Uterus (tissue), 3 donors: ENCODE measurements at regions not wholly inside any gene's neighbourhood (a gene's known extent, or its start where the extent isn't known, plus 50 kb on each side); places are given as distances from the start of the nearest gene placed in this dataset.

Experiments used
- DNase-seq, 2 donors: peaks; one replicate each; pipeline ENCODE4 v3.0.0-alpha.2; 2019 to 2020
- H3K27ac ChIP-seq, 2 donors: fragments of 200-600 bp; sonication (generic); 1 replicate in 1 of 2; 2 replicates in 1 of 2; pipeline ENCODE4 v1.5.1; 2016 to 2018
- H3K27me3 ChIP-seq, 2 donors: fragments of 200-600 bp; sonication (generic); one replicate each; pipeline ENCODE4 v1.5.1; 2018 to 2019; ENCODE audit warnings: control low read depth in 1 of 2
- H3K36me3 ChIP-seq, 2 donors: fragments of 200-600 bp; sonication (generic); one replicate each; pipeline ENCODE4 v1.5.1; 2019; ENCODE audit warnings: control low read depth in 1 of 2
- H3K4me1 ChIP-seq, 2 donors: fragments of 200-600 bp; sonication (generic); one replicate each; pipeline ENCODE4 v1.5.1; 2018 to 2019; ENCODE audit warnings: control low read depth in 1 of 2
- H3K4me3 ChIP-seq, 2 donors: fragments of 200-600 bp; sonication (generic); 1 replicate in 1 of 2; 2 replicates in 1 of 2; pipeline ENCODE4 v1.5.1; 2018 to 2019; ENCODE audit warnings: mild to moderate bottlenecking in 1 of 2
- H3K9me3 ChIP-seq, 2 donors: fragments of 200-600 bp; sonication (generic); one replicate each; pipeline ENCODE4 v1.5.1; 2019; ENCODE audit warnings: control low read depth in 1 of 2
- POLR2A ChIP-seq, 2 donors: fragments of 450-650 bp; IDR thresholded peaks; one replicate each; pipeline ENCODE4 v1.6.1; 2016; ENCODE audit warnings: antibody characterized with exemption in 2 of 2, mild to moderate bottlenecking in 1 of 2, moderate library complexity in 1 of 2
- intact Hi-C: fragments of 100-400 bp; cut with DNase I; formaldehyde crosslinking; loops from one replicate; pipeline ENCODE4 v1.15.1; 2023; ENCODE audit warnings: low total_unique reads
- TF ChIP-seq, protein P1 (sequence below), 4 experiments: fragments of 200-600 bp in 2 of 4; fragments of 450-650 bp in 2 of 4; sonication (generic) in 2 of 4; IDR thresholded peaks; one replicate each; pipeline ENCODE4 v1.5.1; 2016 to 2019; ENCODE audit warnings: antibody characterized with exemption in 4 of 4, mild to moderate bottlenecking in 2 of 4, moderate library complexity in 1 of 4
- donor health status: DM: yes; HTN: yes; CAD: no.

DNA sequence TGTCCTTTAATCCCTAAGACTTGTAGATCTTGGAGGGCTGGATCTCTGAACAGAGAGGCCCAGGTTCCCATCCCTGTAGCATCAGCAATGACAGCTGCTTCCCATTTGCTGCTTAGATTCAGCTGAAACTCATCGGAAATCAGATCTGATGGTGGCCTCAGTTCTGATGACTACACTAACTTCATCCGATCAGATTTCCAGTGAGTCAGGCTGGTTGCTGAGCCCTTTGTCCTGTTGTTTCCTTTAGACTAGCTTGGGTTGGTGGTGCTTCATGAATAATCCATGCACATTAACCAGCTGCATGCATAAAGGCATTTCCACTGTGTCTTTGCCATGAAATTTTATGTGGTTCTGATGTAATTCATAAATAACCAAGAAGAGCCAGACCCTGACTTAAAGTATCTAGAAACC, 195.2 kb upstream of the TUT7 start:
- TF ChIP-seq, protein P1, sequence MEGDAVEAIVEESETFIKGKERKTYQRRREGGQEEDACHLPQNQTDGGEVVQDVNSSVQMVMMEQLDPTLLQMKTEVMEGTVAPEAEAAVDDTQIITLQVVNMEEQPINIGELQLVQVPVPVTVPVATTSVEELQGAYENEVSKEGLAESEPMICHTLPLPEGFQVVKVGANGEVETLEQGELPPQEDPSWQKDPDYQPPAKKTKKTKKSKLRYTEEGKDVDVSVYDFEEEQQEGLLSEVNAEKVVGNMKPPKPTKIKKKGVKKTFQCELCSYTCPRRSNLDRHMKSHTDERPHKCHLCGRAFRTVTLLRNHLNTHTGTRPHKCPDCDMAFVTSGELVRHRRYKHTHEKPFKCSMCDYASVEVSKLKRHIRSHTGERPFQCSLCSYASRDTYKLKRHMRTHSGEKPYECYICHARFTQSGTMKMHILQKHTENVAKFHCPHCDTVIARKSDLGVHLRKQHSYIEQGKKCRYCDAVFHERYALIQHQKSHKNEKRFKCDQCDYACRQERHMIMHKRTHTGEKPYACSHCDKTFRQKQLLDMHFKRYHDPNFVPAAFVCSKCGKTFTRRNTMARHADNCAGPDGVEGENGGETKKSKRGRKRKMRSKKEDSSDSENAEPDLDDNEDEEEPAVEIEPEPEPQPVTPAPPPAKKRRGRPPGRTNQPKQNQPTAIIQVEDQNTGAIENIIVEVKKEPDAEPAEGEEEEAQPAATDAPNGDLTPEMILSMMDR (IDR thresholded peaks at IDR 0.05) = no peak
- no peak for TF ChIP-seq POLR2A (IDR thresholded peaks at IDR 0.05)
- Histone ChIP-seq H3K4me3 (no peak overlapping the region), H3K36me3 (no peaks in the 10 kb centered on the region), H3K4me1 (peaks cover 0 to 1% of the 10 kb centered on the region in 2 donors), H3K27me3 (no peaks in the 10 kb centered on the region), H3K27ac (no peak overlapping the region), H3K9me3 (no peaks in the 10 kb centered on the region)
- intact Hi-C loops = no loop called here
- DNase-seq = no peak

DNA sequence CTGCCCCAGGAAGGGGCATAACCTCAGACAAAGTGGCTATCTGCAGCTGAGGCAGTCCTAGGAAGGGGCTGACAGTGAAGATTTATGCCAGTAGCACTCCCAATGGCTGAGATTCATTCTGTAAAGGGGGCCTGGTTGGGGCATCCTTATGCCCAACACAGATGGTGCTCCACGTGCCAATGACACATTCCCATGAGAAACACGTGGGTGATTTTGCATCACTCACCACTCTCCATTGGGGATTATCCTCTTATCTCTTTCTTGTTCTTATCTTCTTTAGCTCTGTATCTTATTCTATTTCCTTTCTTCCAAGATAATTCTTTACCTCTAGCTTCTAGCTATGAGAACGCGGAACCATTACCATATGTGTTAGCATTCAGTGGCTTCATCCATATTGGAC, 194.0 kb upstream of the TUT7 start:
- H3K27ac ChIP-seq = no peak overlapping the region
- TF ChIP-seq, protein P1 (IDR thresholded peaks at IDR 0.05) = no peak
- no peak for TF ChIP-seq POLR2A (IDR thresholded peaks at IDR 0.05)
- intact Hi-C loops = no loop called here
- no peak for DNase-seq
- no peak overlapping the region for H3K4me3 ChIP-seq
- peaks cover 0 to 3% of the 10 kb centered on the region in 2 donors for H3K4me1 ChIP-seq
- H3K9me3 ChIP-seq = no peaks in the 10 kb centered on the region
- no peaks in the 10 kb centered on the region for H3K27me3 ChIP-seq
- no peaks in the 10 kb centered on the region for H3K36me3 ChIP-seq

DNA sequence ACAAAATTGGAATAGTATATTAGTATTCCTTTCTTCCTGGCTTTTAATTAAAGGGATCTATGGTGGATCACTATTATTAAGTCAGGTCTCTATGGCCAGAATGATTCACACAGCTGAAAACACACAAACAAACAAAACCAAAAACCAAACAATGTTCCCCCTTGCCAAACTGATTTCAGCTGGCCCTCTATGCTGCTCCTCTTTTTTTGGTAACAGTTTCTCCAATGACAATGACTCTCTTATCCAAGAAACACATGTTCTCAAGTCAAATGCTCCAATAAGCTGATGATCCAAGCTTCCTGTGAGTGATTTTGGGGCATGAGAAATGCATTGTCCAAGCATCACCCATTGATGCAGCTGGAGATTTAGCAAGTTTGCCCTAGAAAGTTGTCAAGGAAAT, 193.4 kb upstream of the TUT7 start:
- Histone ChIP-seq H3K9me3 (no peaks in the 10 kb centered on the region), H3K4me3 (no peak overlapping the region), H3K36me3 (no peaks in the 10 kb centered on the region), H3K27ac (no peak overlapping the region), H3K4me1 (peaks cover 0 to 3% of the 10 kb centered on the region in 2 donors), H3K27me3 (no peaks in the 10 kb centered on the region)
- no peak for DNase-seq
- TF ChIP-seq POLR2A (IDR thresholded peaks at IDR 0.05) = no peak
- TF ChIP-seq, protein P1 (IDR thresholded peaks at IDR 0.05) = no peak
- intact Hi-C loops = no loop called here

- Histone ChIP-seq H3K27me3 (no peaks in the 10 kb centered on the region), H3K4me3 (no peak overlapping the region), H3K27ac (no peak overlapping the region), H3K4me1 (peaks cover 0 to 3% of the 10 kb centered on the region in 2 donors), H3K36me3 (no peaks in the 10 kb centered on the region), H3K9me3 (no peaks in the 10 kb centered on the region)
- intact Hi-C loops = no loop called here
- TF ChIP-seq, protein P1 (IDR thresholded peaks at IDR 0.05) = no peak
- no peak for TF ChIP-seq POLR2A (IDR thresholded peaks at IDR 0.05)
- no peak for DNase-seq
Measured at GRCh38 chr9:86546712-86547111, 192.5 kb upstream of the TUT7 start.

DNA sequence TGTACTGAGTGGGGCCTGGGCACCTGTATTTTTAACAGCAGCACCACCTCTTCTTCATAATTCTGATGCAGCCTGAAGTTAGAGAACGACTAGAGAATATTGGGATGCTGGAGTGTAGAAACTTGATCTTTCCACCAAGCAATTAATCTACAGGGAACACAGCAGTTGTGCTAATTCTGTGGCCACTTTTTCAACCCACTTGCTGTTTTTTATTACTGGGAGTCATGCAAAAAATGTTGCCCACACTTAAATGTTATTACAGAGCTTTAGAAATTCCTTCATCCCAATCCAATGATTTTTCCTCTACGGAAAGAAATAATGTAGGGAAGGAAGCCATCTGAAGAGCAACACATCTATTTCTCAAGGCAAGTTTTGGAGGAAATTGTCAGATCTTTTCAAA, 190.9 kb upstream of the TUT7 start:
- intact Hi-C loops = no loop called here
- no peak for DNase-seq
- H3K27me3 ChIP-seq = no peaks in the 10 kb centered on the region
- H3K27ac ChIP-seq = no peak overlapping the region
- H3K9me3 ChIP-seq = no peaks in the 10 kb centered on the region
- TF ChIP-seq POLR2A (IDR thresholded peaks at IDR 0.05) = no peak
- TF ChIP-seq, protein P1 (IDR thresholded peaks at IDR 0.05) = no peak
- H3K4me3 ChIP-seq = no peak overlapping the region
- peaks cover 0 to 3% of the 10 kb centered on the region in 2 donors for H3K4me1 ChIP-seq
- H3K36me3 ChIP-seq = no peaks in the 10 kb centered on the region
